ENCODE measurements at regions not wholly inside any gene's neighbourhood (a gene's known extent, or its start where the extent isn't known, plus 50 kb on each side); places are given as distances from the start of the nearest gene placed in this dataset.

GRCh38 chr3:59481776-59482400, 432.1 kb upstream of the CFAP20DC start:
- no peak overlapping the region for H3K4me3 ChIP-seq (ENCODE audit: low read depth, low read length)

DNA sequence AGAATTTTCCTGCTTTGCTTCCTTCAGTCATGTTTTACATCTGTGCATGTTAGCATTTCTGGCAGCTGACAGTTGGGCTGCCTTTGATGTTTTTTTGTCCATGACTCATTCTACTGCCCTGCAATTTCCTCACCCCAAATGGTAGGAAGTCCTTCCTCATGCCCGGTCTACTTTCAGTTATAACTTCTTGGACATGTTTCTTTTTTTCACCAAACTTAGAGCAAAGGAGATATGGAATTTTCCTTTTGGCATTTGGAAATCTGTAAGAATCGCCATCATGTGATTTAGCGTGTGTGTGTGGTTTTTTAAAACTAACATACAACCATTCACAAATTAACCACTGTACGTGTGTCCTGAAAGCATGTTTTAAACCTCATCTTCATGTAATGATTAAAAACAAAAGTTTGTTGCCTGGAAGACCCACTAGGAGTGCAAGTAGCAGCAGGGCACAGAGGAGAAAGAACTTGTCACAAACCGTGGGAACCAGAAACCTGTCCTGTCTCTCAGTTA, 430.7 kb upstream of the CFAP20DC start:
- no peaks in the 10 kb centered on the region for H3K4me1 ChIP-seq (ENCODE audit: control insufficient read depth, insufficient read depth, low read length)
- no peak overlapping the region for H3K4me3 ChIP-seq (ENCODE audit: low read depth, low read length)
- no peaks in the 10 kb centered on the region for H3K9me3 ChIP-seq (ENCODE audit: control insufficient read depth, insufficient read depth, low read length)
- H3K9ac ChIP-seq (ENCODE audit: low read depth, low read length): no peak overlapping the region
- no peaks in the 10 kb centered on the region for H3K36me3 ChIP-seq (ENCODE audit: control insufficient read depth, insufficient read depth, low read length)
- no peaks in the 10 kb centered on the region for H3K27me3 ChIP-seq (ENCODE audit: control insufficient read depth, insufficient read depth, low read length)

More at GRCh38 chr3:59481776-59482400, 432.1 kb upstream of the CFAP20DC start:
- Histone ChIP-seq H3K9me3 (ENCODE audit: control insufficient read depth, insufficient read depth, low read length) (no peaks in the 10 kb centered on the region), H3K27me3 (ENCODE audit: control insufficient read depth, insufficient read depth, low read length) (no peaks in the 10 kb centered on the region), H3K36me3 (ENCODE audit: control insufficient read depth, insufficient read depth, low read length) (no peaks in the 10 kb centered on the region), H3K9ac (ENCODE audit: low read depth, low read length) (no peak overlapping the region), H3K4me1 (ENCODE audit: control insufficient read depth, insufficient read depth, low read length) (peaks cover under 1% of the 10 kb centered on the region)

DNA sequence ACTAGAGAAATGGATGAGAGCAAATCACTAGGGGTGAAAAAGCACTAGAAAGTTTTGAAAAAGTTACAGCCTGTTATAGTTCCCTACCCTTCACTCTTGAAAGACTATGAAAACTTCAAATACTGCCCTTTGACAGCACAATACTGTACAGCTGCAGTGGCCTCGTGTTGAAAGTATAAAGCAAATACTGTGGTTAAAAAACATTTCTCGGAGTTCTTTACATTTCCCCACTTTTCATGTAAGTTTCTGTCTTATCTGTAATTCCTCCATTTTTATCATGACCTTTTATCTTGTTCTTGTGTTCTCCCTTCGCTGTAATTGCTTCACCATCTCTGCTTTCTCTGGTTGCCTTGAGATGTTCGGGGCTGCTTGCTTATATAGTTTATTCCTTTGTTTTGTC, 423.8 kb upstream of the CFAP20DC start:
- Histone ChIP-seq H3K9ac (ENCODE audit: low read depth, low read length) (no peak overlapping the region), H3K36me3 (ENCODE audit: control insufficient read depth, insufficient read depth, low read length) (no peaks in the 10 kb centered on the region), H3K4me3 (ENCODE audit: low read depth, low read length) (no peak overlapping the region), H3K9me3 (ENCODE audit: control insufficient read depth, insufficient read depth, low read length) (no peaks in the 10 kb centered on the region), H3K27me3 (ENCODE audit: control insufficient read depth, insufficient read depth, low read length) (no peaks in the 10 kb centered on the region), H3K4me1 (ENCODE audit: control insufficient read depth, insufficient read depth, low read length) (no peaks in the 10 kb centered on the region)

- no peaks in the 10 kb centered on the region for H3K9me3 ChIP-seq (ENCODE audit: control insufficient read depth, insufficient read depth, low read length)
- no peak overlapping the region for H3K9ac ChIP-seq (ENCODE audit: low read depth, low read length)
- no peaks in the 10 kb centered on the region for H3K27me3 ChIP-seq (ENCODE audit: control insufficient read depth, insufficient read depth, low read length)
- no peaks in the 10 kb centered on the region for H3K36me3 ChIP-seq (ENCODE audit: control insufficient read depth, insufficient read depth, low read length)
- no peaks in the 10 kb centered on the region for H3K4me1 ChIP-seq (ENCODE audit: control insufficient read depth, insufficient read depth, low read length)
- H3K4me3 ChIP-seq (ENCODE audit: low read depth, low read length): no peak overlapping the region
Observed at GRCh38 chr3:59472541-59472940, 422.7 kb upstream of the CFAP20DC start.

DNA sequence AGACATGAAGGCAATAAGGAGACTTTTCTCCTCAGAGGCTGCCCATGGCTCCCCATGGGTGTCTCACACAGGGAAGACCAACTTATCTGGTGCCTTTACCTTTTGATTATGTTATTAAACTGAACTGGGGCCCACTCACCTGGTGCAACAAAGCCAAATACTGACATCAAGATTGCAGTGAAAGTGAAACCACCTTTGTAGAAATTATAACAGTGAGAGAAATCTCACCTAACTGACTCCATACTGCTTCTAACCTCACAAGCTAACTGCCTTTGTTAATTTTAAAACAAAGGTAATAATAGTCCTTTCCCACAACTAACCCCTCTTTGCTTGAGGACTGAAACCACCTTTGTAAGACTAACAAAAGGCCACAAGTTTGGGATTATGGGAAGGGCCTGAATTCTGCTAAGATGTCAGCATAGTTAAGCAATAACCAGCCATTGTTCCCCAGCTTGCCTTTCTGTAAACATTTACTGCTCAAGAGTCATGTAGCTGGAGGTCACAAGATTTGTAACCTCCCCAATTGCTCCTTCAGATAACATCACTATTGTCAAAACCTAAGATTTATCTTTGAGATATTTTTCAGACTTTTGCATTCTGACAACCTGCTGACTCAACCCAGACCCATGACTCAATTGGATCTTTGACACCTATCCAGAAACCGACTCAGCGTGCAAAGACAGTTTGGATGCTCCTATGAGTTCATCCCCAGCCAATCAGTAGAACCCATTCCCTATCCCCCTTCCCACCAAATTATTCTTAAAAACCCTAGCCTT, 420.3 kb upstream of the CFAP20DC start:
- no peaks in the 10 kb centered on the region for H3K4me1 ChIP-seq (ENCODE audit: control insufficient read depth, insufficient read depth, low read length)
- no peak overlapping the region for H3K9ac ChIP-seq (ENCODE audit: low read depth, low read length)
- no peaks in the 10 kb centered on the region for H3K36me3 ChIP-seq (ENCODE audit: control insufficient read depth, insufficient read depth, low read length)
- no peaks in the 10 kb centered on the region for H3K9me3 ChIP-seq (ENCODE audit: control insufficient read depth, insufficient read depth, low read length)
- no peaks in the 10 kb centered on the region for H3K27me3 ChIP-seq (ENCODE audit: control insufficient read depth, insufficient read depth, low read length)
- H3K4me3 ChIP-seq (ENCODE audit: low read depth, low read length): no peak overlapping the region

- no peaks in the 10 kb centered on the region for H3K27me3 ChIP-seq (ENCODE audit: control insufficient read depth, insufficient read depth, low read length)
Observed at GRCh38 chr3:59467476-59467875, 417.7 kb upstream of the CFAP20DC start.

GRCh38 chr3:59464187-59464586, 414.4 kb upstream of the CFAP20DC start:
- no peak overlapping the region for H3K9ac ChIP-seq (ENCODE audit: low read depth, low read length)
- no peak overlapping the region for H3K4me3 ChIP-seq (ENCODE audit: low read depth, low read length)
- no peaks in the 10 kb centered on the region for H3K36me3 ChIP-seq (ENCODE audit: control insufficient read depth, insufficient read depth, low read length)
- H3K4me1 ChIP-seq (ENCODE audit: control insufficient read depth, insufficient read depth, low read length): no peaks in the 10 kb centered on the region
- no peaks in the 10 kb centered on the region for H3K9me3 ChIP-seq (ENCODE audit: control insufficient read depth, insufficient read depth, low read length)
- H3K27me3 ChIP-seq (ENCODE audit: control insufficient read depth, insufficient read depth, low read length): no peaks in the 10 kb centered on the region

More at GRCh38 chr3:59467476-59467875, 417.7 kb upstream of the CFAP20DC start:
- Histone ChIP-seq H3K9ac (ENCODE audit: low read depth, low read length) (no peak overlapping the region), H3K9me3 (ENCODE audit: control insufficient read depth, insufficient read depth, low read length) (no peaks in the 10 kb centered on the region), H3K36me3 (ENCODE audit: control insufficient read depth, insufficient read depth, low read length) (no peaks in the 10 kb centered on the region), H3K4me1 (ENCODE audit: control insufficient read depth, insufficient read depth, low read length) (no peaks in the 10 kb centered on the region), H3K4me3 (ENCODE audit: low read depth, low read length) (no peak overlapping the region)

- H3K4me3 ChIP-seq (ENCODE audit: low read depth, low read length): no peak overlapping the region
- no peaks in the 10 kb centered on the region for H3K9me3 ChIP-seq (ENCODE audit: control insufficient read depth, insufficient read depth, low read length)
- no peaks in the 10 kb centered on the region for H3K4me1 ChIP-seq (ENCODE audit: control insufficient read depth, insufficient read depth, low read length)
- H3K9ac ChIP-seq (ENCODE audit: low read depth, low read length): no peak overlapping the region
- H3K36me3 ChIP-seq (ENCODE audit: control insufficient read depth, insufficient read depth, low read length): no peaks in the 10 kb centered on the region
- no peaks in the 10 kb centered on the region for H3K27me3 ChIP-seq (ENCODE audit: control insufficient read depth, insufficient read depth, low read length)
Observed at GRCh38 chr3:59463253-59463652, 413.4 kb upstream of the CFAP20DC start.

- no peak overlapping the region for H3K9ac ChIP-seq (ENCODE audit: low read depth, low read length)
- H3K4me3 ChIP-seq (ENCODE audit: low read depth, low read length): no peak overlapping the region
- H3K4me1 ChIP-seq (ENCODE audit: control insufficient read depth, insufficient read depth, low read length): no peaks in the 10 kb centered on the region
- H3K27me3 ChIP-seq (ENCODE audit: control insufficient read depth, insufficient read depth, low read length): no peaks in the 10 kb centered on the region
- no peaks in the 10 kb centered on the region for H3K36me3 ChIP-seq (ENCODE audit: control insufficient read depth, insufficient read depth, low read length)
- H3K9me3 ChIP-seq (ENCODE audit: control insufficient read depth, insufficient read depth, low read length): no peaks in the 10 kb centered on the region
Observed at GRCh38 chr3:59460068-59460467, 410.2 kb upstream of the CFAP20DC start.

GRCh38 chr3:59456852-59457485, 407.1 kb upstream of the CFAP20DC start:
- no peaks in the 10 kb centered on the region for H3K9me3 ChIP-seq (ENCODE audit: control insufficient read depth, insufficient read depth, low read length)

GRCh38 chr3:59451800-59452746, 402.2 kb upstream of the CFAP20DC start:
- no peaks in the 10 kb centered on the region for H3K4me1 ChIP-seq (ENCODE audit: control insufficient read depth, insufficient read depth, low read length)
- no peak overlapping the region for H3K9ac ChIP-seq (ENCODE audit: low read depth, low read length)
- H3K36me3 ChIP-seq (ENCODE audit: control insufficient read depth, insufficient read depth, low read length): no peaks in the 10 kb centered on the region
- no peak overlapping the region for H3K4me3 ChIP-seq (ENCODE audit: low read depth, low read length)
- H3K27me3 ChIP-seq (ENCODE audit: control insufficient read depth, insufficient read depth, low read length): peaks cover 4% of the 10 kb centered on the region
- H3K9me3 ChIP-seq (ENCODE audit: control insufficient read depth, insufficient read depth, low read length): no peaks in the 10 kb centered on the region

More at GRCh38 chr3:59456852-59457485, 407.1 kb upstream of the CFAP20DC start:
- H3K4me1 ChIP-seq (ENCODE audit: control insufficient read depth, insufficient read depth, low read length): no peaks in the 10 kb centered on the region
- H3K36me3 ChIP-seq (ENCODE audit: control insufficient read depth, insufficient read depth, low read length): no peaks in the 10 kb centered on the region
- no peaks in the 10 kb centered on the region for H3K27me3 ChIP-seq (ENCODE audit: control insufficient read depth, insufficient read depth, low read length)
- no peak overlapping the region for H3K4me3 ChIP-seq (ENCODE audit: low read depth, low read length)
- no peak overlapping the region for H3K9ac ChIP-seq (ENCODE audit: low read depth, low read length)

Measured in iPS-15b (cell line).